ENCODE measurements at regions not wholly inside any gene's neighbourhood (a gene's known extent, or its start where the extent isn't known, plus 50 kb on each side); places are given as distances from the start of the nearest gene placed in this dataset.
"Not testable (repeated sequence)": the region's sequence is repeated elsewhere in the genome, so short reads cannot be mapped to it uniquely, and the experiment has no call there.

DNA sequence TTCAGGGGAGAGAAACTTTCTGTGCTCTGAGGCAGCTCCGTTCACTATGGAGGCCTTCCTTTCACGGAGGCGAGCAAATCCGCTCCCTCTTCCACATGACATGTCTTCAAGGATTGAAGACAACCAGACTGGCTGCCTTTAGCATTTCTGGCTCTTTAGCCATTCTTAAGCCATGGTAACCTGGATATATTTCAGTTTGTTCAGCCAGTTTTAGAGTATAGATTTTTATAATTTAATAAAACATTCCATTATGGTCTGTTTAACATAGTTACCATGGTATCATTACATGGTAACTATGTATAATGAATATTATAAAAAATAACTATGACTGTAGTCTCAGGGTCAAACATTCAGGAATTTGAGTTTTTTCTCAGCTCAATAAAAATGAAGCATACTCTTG lies 54.2 kb upstream of the NFIA start:
- no peak for DNase-seq (ENCODE audit: extremely low read depth, low read depth)
- TF ChIP-seq, protein P1, sequence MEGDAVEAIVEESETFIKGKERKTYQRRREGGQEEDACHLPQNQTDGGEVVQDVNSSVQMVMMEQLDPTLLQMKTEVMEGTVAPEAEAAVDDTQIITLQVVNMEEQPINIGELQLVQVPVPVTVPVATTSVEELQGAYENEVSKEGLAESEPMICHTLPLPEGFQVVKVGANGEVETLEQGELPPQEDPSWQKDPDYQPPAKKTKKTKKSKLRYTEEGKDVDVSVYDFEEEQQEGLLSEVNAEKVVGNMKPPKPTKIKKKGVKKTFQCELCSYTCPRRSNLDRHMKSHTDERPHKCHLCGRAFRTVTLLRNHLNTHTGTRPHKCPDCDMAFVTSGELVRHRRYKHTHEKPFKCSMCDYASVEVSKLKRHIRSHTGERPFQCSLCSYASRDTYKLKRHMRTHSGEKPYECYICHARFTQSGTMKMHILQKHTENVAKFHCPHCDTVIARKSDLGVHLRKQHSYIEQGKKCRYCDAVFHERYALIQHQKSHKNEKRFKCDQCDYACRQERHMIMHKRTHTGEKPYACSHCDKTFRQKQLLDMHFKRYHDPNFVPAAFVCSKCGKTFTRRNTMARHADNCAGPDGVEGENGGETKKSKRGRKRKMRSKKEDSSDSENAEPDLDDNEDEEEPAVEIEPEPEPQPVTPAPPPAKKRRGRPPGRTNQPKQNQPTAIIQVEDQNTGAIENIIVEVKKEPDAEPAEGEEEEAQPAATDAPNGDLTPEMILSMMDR (IDR thresholded peaks at IDR 0.05; ENCODE audit: low read depth, low read length, missing control alignments), result no peak
- no peak overlapping the region for H3K4me3 ChIP-seq (replicated peaks; ENCODE audit: low read depth, low read length)

DNA sequence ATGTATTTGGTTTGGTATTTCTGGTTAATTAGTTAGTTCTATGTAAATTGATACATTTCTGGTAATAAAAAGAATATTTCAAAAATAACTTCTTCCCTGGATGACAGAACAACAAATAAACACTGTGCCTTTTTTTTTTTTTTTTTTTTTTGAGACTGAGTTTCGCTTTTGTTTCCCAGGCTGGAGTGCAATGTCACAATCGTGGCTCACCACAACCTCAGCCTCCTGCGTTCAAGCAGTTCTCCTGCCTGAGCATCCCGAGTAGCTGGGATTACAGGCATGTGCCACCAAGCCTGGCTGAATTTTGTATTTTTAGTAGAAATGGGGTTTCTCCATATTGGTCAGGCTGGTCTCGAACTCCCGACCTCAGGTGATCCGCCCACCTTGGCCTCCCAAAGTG lies 64.3 kb upstream of the NFIA start:
- H3K4me3 ChIP-seq (replicated peaks; ENCODE audit: low read depth, low read length); DNase-seq (ENCODE audit: extremely low read depth, low read depth): not testable (repeated sequence)

DNA sequence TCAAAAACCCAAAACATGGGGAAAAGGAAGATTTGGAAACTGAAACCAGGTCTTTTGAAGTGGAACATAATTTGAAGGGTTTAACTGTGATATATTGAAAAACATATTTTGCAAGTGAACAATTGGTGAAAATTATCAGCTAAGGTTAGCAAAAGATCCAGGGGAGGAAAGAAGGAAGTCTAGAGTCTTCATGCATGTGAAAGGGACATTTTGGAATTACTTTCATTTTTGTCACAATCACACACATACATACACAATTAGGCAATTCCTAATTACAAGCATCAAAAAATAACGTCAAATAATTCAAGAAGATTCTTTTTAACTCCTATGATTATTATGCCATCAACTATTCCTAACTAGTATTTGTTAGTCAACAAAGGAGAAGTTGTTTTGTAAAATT lies 64.7 kb upstream of the NFIA start:
- TF ChIP-seq, protein P1 (IDR thresholded peaks at IDR 0.05; ENCODE audit: low read depth, low read length, missing control alignments), result no peak
- no peak overlapping the region for H3K4me3 ChIP-seq (replicated peaks; ENCODE audit: low read depth, low read length)
- DNase-seq (ENCODE audit: extremely low read depth, low read depth), result no peak

DNA sequence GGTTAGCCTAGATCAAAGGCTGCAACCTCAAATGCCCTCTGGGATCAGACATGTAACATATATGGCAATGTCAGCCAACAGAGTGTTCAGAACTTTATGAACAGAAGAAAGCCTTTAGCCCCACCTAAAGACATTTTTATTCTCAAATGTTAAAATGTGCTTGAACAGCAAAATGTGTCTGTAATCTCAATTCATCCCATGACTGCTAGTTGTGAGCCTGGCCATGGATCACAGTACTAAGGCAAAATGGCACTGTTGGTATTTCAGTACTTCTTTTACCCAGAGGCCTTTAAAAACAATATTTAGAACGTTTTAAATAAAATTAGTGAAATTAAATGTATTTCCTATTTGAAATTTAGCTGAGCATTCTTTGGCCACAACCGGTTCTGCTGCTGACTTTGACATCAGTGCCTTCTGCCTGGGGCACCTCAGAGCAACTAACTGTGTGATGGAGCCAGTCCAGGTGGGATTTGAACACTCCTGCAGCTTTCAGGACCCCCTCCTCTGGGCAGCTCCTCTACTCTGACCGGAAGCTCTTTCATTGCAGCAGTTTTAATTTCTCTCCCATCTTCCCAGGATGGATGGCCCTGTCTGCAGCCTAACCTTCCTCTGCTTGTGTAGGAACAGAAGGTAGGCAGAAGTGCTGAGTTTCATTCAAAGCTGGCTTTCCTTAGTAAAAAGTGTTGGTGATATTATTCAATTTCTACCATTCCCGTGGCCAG lies 68.3 kb upstream of the NFIA start:
- TF ChIP-seq, protein P1 (IDR thresholded peaks at IDR 0.05; ENCODE audit: low read depth, low read length, missing control alignments), result no peak
- no peak for DNase-seq (ENCODE audit: extremely low read depth, low read depth)
- H3K4me3 ChIP-seq (replicated peaks; ENCODE audit: low read depth, low read length), result no peak overlapping the region

DNA sequence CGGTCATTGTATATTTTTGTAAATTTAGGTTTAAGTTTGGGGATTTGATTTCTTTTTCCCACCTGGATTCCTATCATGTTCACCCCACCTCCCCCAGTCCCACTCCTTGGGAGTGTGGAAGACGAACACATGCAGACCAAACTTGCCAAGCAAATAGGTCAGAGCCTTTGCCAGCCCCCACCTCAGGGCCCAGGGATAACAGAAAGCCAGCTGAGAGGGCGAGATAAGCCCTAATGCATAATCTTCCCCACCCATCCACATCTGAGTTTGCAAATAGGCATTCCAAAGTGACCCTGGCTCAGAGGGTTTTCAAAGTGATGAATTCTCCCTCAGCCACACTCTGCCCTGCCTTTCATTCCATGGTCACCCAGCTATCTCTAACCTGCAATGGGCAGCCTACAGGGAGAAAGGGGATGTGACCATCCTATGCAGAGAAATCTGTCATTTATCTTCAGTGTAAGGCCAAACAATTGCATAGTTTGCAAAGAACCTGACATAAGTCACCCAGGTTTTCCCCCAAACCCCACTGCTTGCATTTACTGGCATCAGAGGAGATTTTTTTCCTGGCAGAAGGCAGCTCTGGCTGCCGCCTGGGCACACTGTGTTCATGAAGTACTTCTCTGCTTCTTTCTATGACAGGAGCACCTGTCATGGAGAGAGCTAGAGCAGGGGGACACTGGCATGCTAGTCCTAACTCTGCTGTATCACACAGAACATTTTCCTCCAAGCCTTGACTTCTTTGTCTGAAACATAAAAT lies 69.0 kb upstream of the NFIA start:
- H3K4me3 ChIP-seq (replicated peaks; ENCODE audit: low read depth, low read length), result no peak overlapping the region
- TF ChIP-seq, protein P1 (IDR thresholded peaks at IDR 0.05; ENCODE audit: low read depth, low read length, missing control alignments), result no peak
- DNase-seq (ENCODE audit: extremely low read depth, low read depth), result no peak

DNA sequence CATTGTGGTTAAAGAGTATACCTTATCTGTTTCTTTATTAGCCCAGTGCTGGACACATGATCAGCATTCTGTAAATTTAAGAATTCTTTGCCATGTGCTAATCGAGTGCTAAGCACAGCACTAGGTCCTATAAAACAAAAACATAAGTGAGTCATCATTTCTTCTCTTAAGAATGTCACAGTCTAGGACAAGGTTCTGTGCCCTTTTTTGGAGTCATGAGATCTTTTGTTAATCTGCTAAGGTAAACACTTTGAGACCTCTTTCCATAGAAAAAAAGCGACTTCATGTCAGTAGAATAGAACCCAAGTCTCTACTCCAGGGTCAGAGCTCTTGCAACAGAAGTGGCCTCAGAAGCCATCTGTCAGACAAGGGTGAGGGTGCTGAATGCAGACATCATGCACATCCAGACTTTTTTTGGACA lies 70.0 kb upstream of the NFIA start:
- no peak for DNase-seq (ENCODE audit: extremely low read depth, low read depth)
- TF ChIP-seq, protein P1 (IDR thresholded peaks at IDR 0.05; ENCODE audit: low read depth, low read length, missing control alignments), result no peak
- no peak overlapping the region for H3K4me3 ChIP-seq (replicated peaks; ENCODE audit: low read depth, low read length)

DNA sequence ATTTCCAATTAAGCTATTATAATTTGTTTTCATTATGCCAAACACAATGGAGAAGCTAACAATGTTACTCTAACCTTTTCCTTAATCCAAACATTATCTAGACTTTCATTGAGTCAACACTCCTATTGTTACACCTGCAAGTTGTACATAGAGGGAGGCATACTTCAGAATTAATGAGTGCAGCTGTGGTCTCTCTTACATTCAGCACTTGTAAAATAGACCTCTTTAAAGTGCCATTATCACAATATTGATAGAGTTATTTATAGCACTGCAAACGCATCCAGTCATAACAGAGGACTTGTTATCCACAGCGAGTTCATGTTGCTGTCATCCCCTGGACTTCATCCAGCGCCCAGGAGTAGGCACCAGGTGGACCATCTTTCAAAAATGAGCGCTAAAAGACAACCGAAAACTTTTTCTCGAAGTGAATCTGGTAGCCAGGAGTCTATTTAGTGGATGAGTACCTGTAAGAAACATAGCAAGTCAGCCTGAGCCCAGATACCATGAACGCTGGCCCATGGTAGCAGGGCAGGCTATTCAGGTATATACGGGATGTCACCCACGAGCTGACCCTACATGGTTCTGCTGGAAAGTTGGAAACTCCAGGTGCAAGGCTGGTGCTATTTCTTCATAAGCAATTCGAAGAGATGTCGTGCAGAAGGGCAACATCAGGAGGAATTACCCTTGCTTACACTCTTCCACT lies 70.6 kb upstream of the NFIA start:
- no peak for DNase-seq (ENCODE audit: extremely low read depth, low read depth)
- TF ChIP-seq, protein P1 (IDR thresholded peaks at IDR 0.05; ENCODE audit: low read depth, low read length, missing control alignments), result no peak
- no peak overlapping the region for H3K4me3 ChIP-seq (replicated peaks; ENCODE audit: low read depth, low read length)

Data from HFF-Myc (cell line).